ENCODE measurements at regions not wholly inside any gene's neighbourhood (a gene's known extent, or its start where the extent isn't known, plus 50 kb on each side); places are given as distances from the start of the nearest gene placed in this dataset.
"Not testable (repeated sequence)": the region's sequence is repeated elsewhere in the genome, so short reads cannot be mapped to it uniquely, and the experiment has no call there.

DNA sequence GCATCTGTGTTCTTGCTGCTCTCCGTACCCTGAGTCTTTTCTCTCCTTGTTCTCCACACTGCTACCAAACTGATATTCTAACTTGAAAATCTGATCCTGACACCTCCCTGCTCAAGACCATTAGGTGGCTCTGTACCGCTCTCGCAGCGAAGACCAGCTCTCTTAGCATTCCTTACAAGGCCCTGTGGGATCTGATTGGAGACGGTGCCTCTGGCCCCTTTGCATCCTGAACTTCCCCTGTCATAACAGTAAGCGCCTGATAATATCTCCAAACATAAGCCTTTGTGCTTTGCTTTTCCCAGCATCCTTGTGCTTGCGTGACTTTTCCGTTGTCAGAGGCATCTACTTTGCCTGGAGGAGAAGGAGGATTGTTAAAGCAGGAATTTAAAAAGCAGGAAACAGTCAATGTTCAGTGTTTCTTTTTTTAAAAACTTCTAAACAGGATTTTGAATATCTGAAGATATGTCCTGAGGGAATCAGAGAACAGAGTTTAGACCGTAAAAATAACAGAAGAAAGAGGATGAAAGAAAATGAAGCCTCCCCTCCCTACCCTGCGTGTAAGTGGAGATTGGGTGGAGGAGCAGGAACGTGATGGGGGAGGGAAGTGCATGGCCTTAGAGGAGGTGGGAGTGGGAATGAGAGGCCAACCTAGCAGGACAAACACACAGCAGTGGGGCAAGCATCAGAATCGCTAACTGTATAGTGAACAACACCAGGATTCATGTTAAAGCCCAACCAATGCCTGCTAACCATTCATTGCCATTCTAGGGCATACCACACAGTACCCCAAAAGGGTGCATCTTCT is 89.2 kb upstream of the STMND1 start:
- DNase-seq (ENCODE audit: low read depth) = no peak

DNA sequence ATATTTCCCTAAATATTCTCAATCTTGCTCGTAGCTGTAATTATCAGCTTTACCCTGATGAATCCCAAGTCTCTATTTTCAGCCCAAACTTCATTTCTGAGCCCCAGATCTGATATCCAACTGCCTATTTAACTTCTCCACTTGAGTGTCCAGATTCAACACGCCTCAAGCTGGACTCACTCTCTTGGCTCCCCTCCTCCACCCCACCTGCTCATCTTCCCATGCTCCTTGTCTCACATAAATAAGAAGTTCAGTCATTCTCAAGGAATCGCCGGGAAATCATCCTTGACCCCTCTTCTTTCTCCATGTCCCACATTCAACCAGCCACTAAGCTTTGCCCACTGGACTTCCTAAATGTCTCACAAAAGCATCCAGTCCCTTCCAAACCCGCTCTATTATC is 89.9 kb upstream of the STMND1 start:
- DNase-seq (ENCODE audit: low read depth) = no peak

DNA sequence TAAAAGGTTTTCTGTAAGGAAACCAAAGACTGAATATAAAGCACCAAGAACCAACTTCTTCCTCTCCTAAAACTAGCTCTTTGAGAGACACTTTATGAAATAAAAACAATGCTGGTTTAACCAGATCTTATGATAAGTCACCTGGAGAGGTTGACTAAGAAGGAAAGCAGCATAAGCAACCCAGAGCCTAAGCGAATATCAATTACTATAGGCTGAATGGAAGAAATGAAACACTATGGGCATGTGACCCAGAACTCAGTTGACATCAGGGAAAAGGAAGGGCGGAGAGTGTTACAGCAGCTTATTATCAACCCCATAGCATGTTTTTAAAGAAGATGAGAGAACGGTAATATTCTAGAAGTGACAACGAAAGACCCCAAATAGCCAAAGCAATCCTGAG is 94.1 kb upstream of the STMND1 start:
- DNase-seq (ENCODE audit: low read depth) = no peak

DNA sequence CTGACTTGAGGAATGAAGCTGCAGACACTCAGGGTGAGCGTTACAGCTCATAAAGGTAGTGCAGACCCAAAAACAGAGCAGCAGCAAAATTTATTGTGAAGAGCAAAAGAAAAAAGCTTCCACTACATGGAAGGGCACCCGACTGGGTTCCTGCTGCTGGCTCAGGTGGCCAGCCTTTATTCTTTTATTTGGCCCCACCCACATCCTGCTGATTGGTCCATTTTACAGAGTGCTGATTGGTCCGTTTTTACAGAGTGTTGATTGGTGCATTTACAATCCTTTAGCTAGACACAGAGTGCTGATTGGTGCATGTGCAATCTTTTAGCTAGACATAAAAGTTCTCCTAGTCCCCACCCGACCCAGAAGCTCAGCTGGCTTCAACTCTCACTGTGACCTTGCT is 95.3 kb upstream of the STMND1 start:
- no peak for DNase-seq (ENCODE audit: low read depth)

DNA sequence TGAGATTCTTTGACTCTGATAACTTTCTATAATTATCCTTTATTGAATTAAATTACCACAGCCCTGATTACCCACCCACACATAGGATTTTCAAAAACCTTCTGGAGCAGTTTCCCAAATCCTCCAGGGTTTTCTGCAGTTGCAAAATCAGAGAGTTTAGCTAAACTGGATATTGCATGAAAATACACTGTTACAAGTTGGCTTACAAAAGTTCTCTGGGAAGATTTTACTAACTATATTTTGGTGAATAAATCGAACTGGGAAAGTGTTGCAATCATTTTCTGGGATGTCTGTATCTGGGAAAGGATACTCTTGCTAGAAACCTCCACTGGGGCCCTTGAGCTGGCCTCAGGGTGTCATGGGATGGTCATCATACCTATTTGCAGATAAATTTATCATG is 97.6 kb upstream of the STMND1 start:
- no peak for DNase-seq (ENCODE audit: low read depth)

DNA sequence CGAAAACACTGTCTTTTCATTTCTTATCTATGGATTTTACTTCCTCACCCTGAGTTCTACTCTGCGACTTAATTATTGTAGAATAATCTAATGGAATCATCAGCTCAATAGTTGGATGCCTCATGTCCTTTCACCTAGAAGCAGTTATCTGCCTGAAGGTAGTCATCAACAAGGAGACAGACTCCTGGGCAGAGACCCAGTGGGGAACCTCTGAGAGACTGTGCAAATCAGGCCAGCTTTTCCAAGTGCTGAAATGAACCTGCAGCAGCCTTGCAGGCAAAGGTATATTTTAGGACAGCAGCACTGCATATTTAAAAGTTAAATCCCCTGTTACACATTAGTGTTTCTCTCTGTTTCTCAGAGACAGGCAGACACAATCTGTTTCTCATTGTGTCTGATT is 99.7 kb upstream of the STMND1 start:
- no peak for DNase-seq (ENCODE audit: low read depth)

DNA sequence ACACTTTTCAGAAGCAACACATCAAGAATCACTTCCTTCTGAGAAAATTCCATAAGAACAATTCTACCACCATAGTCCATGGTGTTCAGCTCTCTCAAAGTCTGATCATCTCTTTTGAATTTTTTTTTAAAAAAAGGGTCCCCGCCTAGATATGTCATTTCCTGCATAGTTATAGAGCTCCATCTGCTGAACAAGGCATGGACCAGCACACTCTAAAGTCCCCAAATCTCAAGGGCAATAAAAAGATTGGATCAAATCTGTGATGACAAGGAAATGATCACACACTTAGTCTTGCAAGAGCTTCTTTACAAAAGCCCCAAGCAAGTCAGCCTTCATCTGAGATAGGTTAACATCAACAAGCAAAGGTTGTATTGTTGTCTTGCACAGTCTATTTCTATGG is 100.7 kb upstream of the STMND1 start:
- DNase-seq (ENCODE audit: low read depth) = no peak

DNA sequence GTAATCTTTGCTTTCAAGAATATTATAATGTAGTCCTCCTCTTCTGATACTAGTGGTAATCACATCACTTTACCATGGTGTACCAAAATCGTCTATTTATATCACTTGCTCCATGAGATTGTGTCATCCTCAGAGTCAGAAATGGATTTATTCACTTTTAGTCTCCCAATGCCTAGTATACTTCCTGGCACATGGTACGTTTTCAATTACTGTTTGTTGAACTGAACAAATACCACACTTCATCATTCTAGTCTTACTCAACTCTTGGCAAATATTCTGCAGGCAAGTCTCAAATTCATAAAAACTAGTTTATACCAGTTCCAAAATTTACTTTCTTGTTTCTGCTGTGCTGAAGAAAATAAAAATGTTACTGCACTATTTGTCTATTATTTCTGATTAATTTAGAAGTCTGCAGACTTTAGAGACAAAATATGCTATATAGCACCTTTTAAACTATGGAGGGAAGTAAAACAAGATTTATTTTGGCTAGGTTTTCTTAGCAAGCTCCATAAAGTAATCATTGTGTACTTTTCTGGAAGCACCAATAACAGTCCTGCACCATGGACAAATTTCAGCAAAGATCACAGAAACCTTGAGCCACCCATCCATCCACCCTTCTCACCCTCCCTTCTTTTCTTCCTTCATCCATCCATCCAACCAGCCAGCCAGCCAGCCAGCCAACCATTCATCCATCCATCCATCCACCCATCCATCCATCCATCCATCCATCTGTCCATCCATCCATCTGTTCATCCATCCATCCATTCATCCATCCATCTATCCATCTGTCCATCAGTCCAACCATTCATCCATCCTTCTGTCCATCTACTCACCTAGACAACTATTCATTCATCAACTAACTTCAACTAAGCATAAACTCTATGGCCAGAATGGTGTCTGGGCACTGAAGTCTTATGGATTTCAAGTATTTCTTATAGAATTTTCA is 102.1 kb upstream of the STMND1 start:
- DNase-seq (ENCODE audit: low read depth) = no peak

DNA sequence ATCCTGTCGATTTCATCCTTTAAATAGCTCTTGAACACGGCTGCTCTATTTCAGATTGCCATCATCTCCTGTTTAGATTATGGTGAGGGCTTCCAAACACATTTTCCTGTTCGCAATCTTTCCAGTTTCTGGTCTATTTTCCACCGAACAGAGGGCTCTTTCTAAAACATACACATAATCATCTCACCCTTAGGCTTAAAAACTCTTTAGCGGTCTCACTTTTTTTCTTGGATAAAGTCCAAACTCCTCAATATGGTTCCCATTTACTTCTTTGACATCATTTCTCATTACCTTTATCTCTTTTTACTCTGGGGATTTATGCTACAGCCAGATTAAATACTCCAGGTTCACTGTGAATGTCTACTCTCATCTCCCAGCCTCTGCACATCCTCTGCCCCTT is 103.4 kb upstream of the STMND1 start:
- no peak for DNase-seq (ENCODE audit: low read depth)

DNA sequence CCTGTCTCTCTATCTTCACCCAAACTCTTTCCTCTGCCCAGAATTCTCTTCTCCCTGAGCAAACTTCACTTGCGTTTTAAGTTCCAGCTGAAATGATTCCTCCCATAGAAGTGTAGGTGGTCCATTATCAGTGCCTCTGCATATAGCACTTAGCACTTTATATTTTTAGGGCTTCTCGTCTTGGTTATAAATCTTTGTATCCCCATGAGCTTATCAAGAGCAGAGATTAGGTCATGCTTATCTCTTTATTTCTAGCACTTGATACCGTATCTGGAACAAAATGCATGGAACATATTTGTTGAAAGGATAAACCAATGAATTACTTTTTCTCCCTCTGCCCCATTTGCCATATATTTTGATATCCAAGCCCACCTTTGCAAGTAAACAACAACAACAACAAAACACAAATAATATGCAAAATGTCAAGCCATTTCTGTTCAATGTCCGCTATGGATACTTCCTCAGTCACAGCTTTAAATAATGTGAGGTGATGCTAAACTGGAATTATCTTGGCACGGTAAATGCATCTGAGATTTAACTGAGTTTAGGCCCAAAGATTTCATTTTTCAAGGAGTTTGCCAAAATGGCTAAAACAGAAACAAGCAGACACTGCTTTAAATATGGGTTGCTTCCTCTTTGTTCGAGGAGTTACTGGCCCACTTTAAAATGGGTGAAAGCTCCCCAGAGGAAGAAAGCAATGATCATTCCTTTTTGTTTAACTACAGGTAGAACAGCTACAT is 106.2 kb upstream of the STMND1 start:
- no peak for DNase-seq (ENCODE audit: low read depth)

DNA sequence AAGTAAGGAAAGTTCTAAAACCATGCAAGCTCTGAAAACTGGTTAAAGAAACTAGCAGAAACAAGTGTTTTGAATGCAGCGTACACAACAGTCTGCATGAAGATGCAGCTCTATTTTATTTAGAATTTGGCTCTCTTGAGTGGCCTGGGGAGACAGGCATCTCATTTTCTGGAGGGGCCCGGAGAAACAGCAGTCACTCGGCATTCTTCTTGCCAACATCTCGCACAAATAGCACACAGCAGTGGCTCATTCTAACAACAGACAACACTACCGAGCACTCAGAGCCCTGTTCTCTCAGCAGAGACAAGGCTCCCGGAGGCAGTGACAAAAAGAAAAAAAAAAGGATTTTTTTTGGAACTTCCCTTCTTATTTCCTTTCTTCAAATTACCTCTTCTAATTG is 108.5 kb upstream of the STMND1 start:
- DNase-seq (ENCODE audit: low read depth) = no peak

DNA sequence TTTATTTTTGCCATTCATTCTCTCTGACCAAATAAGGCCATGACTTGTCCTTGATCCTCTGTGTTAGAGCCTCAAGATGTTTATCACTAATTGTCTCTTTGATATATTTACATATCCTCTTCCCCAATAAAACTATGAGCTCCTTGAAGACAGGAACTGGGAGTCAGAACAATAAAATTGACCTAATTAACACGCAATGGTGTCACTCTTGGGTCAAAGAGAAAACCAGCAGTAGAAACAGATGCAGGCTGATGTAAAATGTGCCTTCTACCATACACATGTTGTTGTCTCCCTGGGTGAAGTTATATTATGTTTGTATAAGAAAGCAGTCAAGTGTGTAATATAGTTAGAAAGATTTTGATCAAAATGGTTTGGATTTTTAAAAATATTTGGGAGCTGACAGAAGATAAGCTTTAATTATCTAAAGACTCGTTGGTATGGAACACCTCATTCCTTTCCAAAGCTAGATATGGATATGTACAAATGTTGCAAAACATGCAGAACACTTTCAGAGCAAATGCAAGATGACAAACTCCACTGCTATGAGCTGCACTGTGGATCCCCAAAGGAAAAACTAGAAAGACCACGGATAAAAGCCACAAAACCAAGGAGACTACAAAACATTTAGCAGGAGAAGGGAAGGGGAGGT is 109.7 kb upstream of the STMND1 start:
- DNase-seq (ENCODE audit: low read depth) = no peak

- not testable (repeated sequence) for DNase-seq (ENCODE audit: low read depth)
Measured at GRCh38 chr6:16989976-16990375, 111.9 kb upstream of the STMND1 start.

- DNase-seq (ENCODE audit: low read depth) = no peak
Measured at GRCh38 chr6:16989382-16989781, 112.5 kb upstream of the STMND1 start.

DNA sequence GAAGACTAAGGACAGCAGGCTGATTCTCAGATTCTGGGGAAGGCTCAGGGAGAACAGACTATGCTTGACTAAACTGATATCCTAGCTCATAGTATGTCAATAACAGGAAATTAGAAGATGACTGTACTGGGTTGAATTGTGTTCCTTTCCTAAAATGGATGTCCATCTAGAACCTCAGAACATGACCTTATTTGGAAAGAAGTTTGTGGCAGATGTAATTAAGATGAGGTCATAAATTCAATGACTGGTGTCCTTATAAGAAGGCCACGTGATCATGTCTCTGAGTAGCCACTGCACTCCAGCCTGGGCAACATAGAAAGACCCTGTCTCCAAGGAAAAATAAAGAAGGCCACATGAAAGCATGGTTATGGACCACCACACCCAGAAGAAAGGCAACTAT is 113.9 kb upstream of the STMND1 start:
- no peak for DNase-seq (ENCODE audit: low read depth)

- no peak for DNase-seq (ENCODE audit: low read depth)
Measured at GRCh38 chr6:16985513-16986284, 116.2 kb upstream of the STMND1 start.

- no peak for DNase-seq (ENCODE audit: low read depth)
Measured at GRCh38 chr6:16982807-16983206, 119.0 kb upstream of the STMND1 start.

DNA sequence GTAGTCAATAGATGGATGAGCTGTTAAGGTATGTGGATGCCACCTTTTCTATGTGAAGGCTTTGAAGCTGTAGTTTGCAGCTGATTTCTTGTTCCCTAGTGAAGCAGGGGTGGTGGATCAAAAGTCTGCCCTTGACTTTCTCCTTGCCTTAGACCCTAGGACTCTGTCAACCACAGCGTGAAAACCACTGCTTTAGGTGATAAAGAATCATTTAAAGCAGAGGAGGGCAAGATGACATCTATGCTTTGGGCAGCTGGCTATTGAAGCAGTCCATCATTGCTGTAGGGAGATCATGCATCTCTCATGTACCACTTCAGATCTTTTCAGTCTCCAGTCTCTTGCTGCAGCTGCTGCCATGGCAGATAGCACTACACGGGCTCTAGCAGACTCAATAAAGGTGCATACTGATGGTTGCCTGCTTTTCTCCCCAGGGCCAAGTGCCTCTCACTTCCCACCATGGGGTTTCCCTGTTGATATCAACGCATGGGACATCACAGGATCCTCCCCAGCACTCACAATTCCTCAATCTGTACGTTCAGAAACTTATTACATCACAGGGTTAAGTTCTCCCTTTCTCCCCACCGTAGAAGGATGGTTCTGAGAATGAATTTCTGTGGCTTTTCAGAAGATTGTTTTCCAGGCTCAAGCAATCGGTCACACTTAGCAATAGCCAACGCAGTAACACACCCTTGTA is 122.0 kb upstream of the STMND1 start:
- DNase-seq (ENCODE audit: low read depth) = no peak

DNA sequence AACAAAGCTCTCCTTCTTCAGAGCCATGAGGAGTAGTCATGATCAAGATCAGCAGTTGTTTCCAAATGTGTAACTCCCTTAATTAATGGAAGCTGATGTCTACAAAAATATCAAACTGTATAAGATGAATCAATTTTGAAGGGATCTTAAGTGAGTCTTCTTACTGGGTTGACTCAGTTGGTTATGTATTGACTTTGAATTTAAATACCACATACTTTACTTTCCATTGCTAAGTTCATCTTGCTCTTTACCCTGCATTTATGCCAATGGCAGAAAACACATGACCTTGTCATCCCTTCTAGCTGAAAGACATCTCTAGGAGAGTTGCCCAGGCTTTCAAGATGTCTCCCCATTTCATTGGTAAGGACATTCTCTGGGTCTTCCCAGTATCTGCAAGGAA is 123.2 kb upstream of the STMND1 start:
- DNase-seq (ENCODE audit: low read depth) = no peak

DNA sequence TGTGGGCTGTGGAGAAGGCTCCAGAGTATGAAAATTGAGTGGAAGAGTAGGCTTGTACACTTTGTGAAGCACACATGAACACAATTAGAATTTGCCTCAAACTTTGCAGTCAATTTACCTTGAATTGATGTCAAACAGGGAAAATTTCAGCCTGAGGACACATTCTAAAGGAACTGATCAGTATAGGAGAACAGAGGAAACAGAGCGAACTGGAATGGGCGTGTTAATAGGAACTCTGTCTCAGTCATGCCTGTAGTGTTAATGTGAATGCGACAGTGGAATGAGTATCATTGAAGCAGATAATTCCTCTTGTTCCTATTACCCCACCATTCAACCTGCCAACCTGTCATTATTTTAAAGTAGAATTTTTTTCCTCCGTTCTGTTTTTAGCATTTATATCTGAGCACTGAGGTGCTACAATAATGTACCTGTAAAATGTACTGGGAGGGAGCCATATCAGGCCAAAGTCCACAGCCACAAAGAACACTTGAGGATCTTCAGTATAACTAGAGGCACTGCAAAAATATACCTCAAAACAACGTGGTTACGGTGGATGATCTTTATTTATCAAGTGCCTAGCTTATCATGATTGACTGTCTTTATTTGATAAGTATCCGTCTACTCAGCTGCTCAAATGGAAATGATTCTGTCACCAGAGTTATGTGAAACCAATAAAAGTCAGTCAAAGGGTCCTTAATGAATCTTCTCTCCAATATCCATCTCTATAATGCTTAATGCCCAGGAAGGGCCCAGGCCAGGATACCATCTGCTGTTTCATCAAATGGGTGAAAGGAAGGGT is 125.3 kb upstream of the STMND1 start:
- no peak for DNase-seq (ENCODE audit: low read depth)
